Smooth muscle cell (in vitro differentiated cells): ENCODE measurements at regions not wholly inside any gene's neighbourhood (a gene's known extent, or its start where the extent isn't known, plus 50 kb on each side); places are given as distances from the start of the nearest gene placed in this dataset.

Source experiments
- DNase-seq: peaks from one replicate; lab custom pipeline; 2025; ENCODE audit not compliant: unreplicated experiment; lab: John Stamatoyannopoulos, UW
- H2AFZ ChIP-seq: fragments of 200-600 bp; sonication (generic); 2 replicates; pipeline ENCODE4 v1.6.0; 2016; ENCODE audit warnings: antibody characterized with exemption, low read depth, mild to moderate bottlenecking
- H3F3A ChIP-seq: fragments of 200-600 bp; sonication (generic); 2 replicates; pipeline ENCODE4 v1.6.0; 2017; ENCODE audit warnings: antibody characterized with exemption, low read depth
- H3K27ac ChIP-seq: fragments of 200-600 bp; sonication (generic); 2 replicates; pipeline ENCODE4 v1.5.1; 2016; ENCODE audit warnings: low read depth, mild to moderate bottlenecking
- H3K27me3 ChIP-seq: fragments of 200-600 bp; sonication (generic); 2 replicates; pipeline ENCODE4 v1.6.1; 2016; ENCODE audit warnings: low read depth, mild to moderate bottlenecking
- H3K36me3 ChIP-seq: fragments of 200-600 bp; sonication (generic); 2 replicates; pipeline ENCODE4 v1.5.1; 2016; ENCODE audit warnings: low read depth
- H3K4me1 ChIP-seq: fragments of 200-600 bp; sonication (generic); 2 replicates; pipeline ENCODE4 v1.5.1; 2016; ENCODE audit warnings: low read depth
- H3K4me2 ChIP-seq: fragments of 200-600 bp; sonication (generic); 2 replicates; pipeline ENCODE4 v1.6.0; 2016; ENCODE audit warnings: mild to moderate bottlenecking
- H3K4me3 ChIP-seq: fragments of 200-600 bp; sonication (generic); 2 replicates; pipeline ENCODE4 v1.5.1; 2016; ENCODE audit warnings: mild to moderate bottlenecking
- H3K79me2 ChIP-seq: fragments of 200-600 bp; sonication (generic); 2 replicates; pipeline ENCODE4 v1.6.0; 2016; ENCODE audit warnings: low read depth, mild to moderate bottlenecking
- H3K9ac ChIP-seq: fragments of 200-600 bp; sonication (generic); 2 replicates; pipeline ENCODE4 v1.6.0; 2016; ENCODE audit warnings: low read depth
- H3K9me3 ChIP-seq: fragments of 200-600 bp; sonication (generic); replicated peaks from 2 replicates; pipeline ENCODE4 v1.5.1; 2016; ENCODE audit warnings: low read depth
- H4K20me1 ChIP-seq: fragments of 200-600 bp; sonication (generic); 2 replicates; pipeline ENCODE4 v1.6.0; 2016; ENCODE audit warnings: low read depth
- CTCF ChIP-seq: fragments of 200-600 bp; sonication (generic); IDR thresholded peaks from 2 replicates; pipeline ENCODE4 v1.5.1; 2017; ENCODE audit warnings: borderline replicate concordance, mild to moderate bottlenecking, antibody characterized with exemption; ENCODE audit not compliant: insufficient read depth, poor library complexity, severe bottlenecking
- WGBS: methylation state at CpG from one replicate; pipeline ENCODE4 v1.1.7; 2016; ENCODE audit warnings: low lambda C conversion rate; 5-methylcytosine and 5-hydroxymethylcytosine counted together

GRCh38 chr3:30354972-30355371, 251.4 kb upstream of the TGFBR2 start:
- no peak for DNase-seq
- Histone ChIP-seq H3K79me2 (no peaks in the 10 kb centered on the region), H3K4me3 (no peak overlapping the region), H3K36me3 (no peaks in the 10 kb centered on the region), H3K27ac (no peak overlapping the region), H4K20me1 (no peaks in the 10 kb centered on the region), H3K4me2 (no peak overlapping the region), H3K9ac (no peak overlapping the region), H3K9me3 (no peaks in the 10 kb centered on the region), H3K4me1 (peaks cover 9% of the 10 kb centered on the region), H3K27me3 (no peaks in the 10 kb centered on the region), H2AFZ (no peak overlapping the region), H3F3A (no peaks in the 10 kb centered on the region)
- 95% methylated on average over 7 of the region's 7 CpGs for WGBS
- TF ChIP-seq CTCF, result no peak

GRCh38 chr3:30355622-30356021, 250.8 kb upstream of the TGFBR2 start:
- 92% methylated on average over 1 of the region's 1 CpG for WGBS
- no peak for DNase-seq
- no peak overlapping the region for H3K4me2 ChIP-seq

GRCh38 chr3:30356866-30357753, 249.3 kb upstream of the TGFBR2 start:
- H4K20me1 ChIP-seq, result no peaks in the 10 kb centered on the region
- H3K9ac ChIP-seq, result no peak overlapping the region
- no peaks in the 10 kb centered on the region for H3K79me2 ChIP-seq
- no peaks in the 10 kb centered on the region for H3K9me3 ChIP-seq
- no peak overlapping the region for H3K27ac ChIP-seq
- no peaks in the 10 kb centered on the region for H3K36me3 ChIP-seq
- no peaks in the 10 kb centered on the region for H3F3A ChIP-seq
- H3K27me3 ChIP-seq, result no peaks in the 10 kb centered on the region
- H3K4me1 ChIP-seq, result peaks cover 9% of the 10 kb centered on the region
- no peak overlapping the region for H3K4me3 ChIP-seq
- TF ChIP-seq CTCF, result no peak
- H2AFZ ChIP-seq, result no peak overlapping the region
- H3K4me2 ChIP-seq, result peak overlapping the region; percentile 0
- 67% methylated on average over 6 of the region's 6 CpGs for WGBS
- DNase-seq, result no peak

More at GRCh38 chr3:30355622-30356021, 250.8 kb upstream of the TGFBR2 start:
- Histone ChIP-seq H3K79me2 (no peaks in the 10 kb centered on the region), H3K4me1 (peaks cover 9% of the 10 kb centered on the region), H4K20me1 (no peaks in the 10 kb centered on the region), H2AFZ (peak overlapping the region; percentile 38), H3K36me3 (no peaks in the 10 kb centered on the region), H3K9ac (no peak overlapping the region), H3K4me3 (no peak overlapping the region), H3K27me3 (no peaks in the 10 kb centered on the region), H3F3A (no peaks in the 10 kb centered on the region), H3K27ac (no peak overlapping the region), H3K9me3 (no peaks in the 10 kb centered on the region)
- no peak for TF ChIP-seq CTCF

- 43% methylated on average over 2 of the region's 2 CpGs for WGBS
- Histone ChIP-seq H3K4me1 (peaks cover 9% of the 10 kb centered on the region), H3K4me2 (no peak overlapping the region), H3K9me3 (no peaks in the 10 kb centered on the region), H3F3A (no peaks in the 10 kb centered on the region), H3K27me3 (no peaks in the 10 kb centered on the region), H3K27ac (no peak overlapping the region), H3K79me2 (no peaks in the 10 kb centered on the region), H3K36me3 (no peaks in the 10 kb centered on the region), H3K4me3 (no peak overlapping the region), H4K20me1 (no peaks in the 10 kb centered on the region), H2AFZ (no peak overlapping the region), H3K9ac (no peak overlapping the region)
- DNase-seq, result no peak
- TF ChIP-seq CTCF, result no peak
Observed at GRCh38 chr3:30357897-30358296, 248.5 kb upstream of the TGFBR2 start.
